Mesothelial cell of epicardium (in vitro differentiated cells): ENCODE measurements at regions not wholly inside any gene's neighbourhood (a gene's known extent, or its start where the extent isn't known, plus 50 kb on each side); places are given as distances from the start of the nearest gene placed in this dataset.

ENCODE experiments used
- DNase-seq, 2 experiments: peaks; one replicate each; pipeline ENCODE4 v3.0.0; 2021; ENCODE audit warnings: low spot score in 2 of 2; ENCODE audit not compliant: unreplicated experiment in 2 of 2
- H3K27ac Mint-ChIP-seq: 2 replicates; pipeline ENCODE4 v1.8.0; 2021; ENCODE audit warnings: mixed read lengths
- H3K27me3 Mint-ChIP-seq: 2 replicates; pipeline ENCODE4 v1.8.0; 2021; ENCODE audit warnings: low read depth, mixed read lengths
- H3K36me3 Mint-ChIP-seq: 2 replicates; pipeline ENCODE4 v1.8.0; 2021; ENCODE audit warnings: mixed read lengths
- H3K4me1 Mint-ChIP-seq: 2 replicates; pipeline ENCODE4 v1.8.0; 2021; ENCODE audit warnings: mixed read lengths
- H3K4me3 Mint-ChIP-seq: 2 replicates; pipeline ENCODE4 v1.8.0; 2021; ENCODE audit warnings: mild to moderate bottlenecking, moderate library complexity, mixed read lengths
- H3K9me3 Mint-ChIP-seq: 2 replicates; pipeline ENCODE4 v1.8.0; 2021; ENCODE audit warnings: mixed read lengths
- TF ChIP-seq, protein P1 (sequence below): fragments of 200-600 bp; sonication (generic); IDR thresholded peaks from one replicate; pipeline ENCODE4 v1.5.0; 2021; ENCODE audit warnings: antibody characterized with exemption; ENCODE audit not compliant: unreplicated experiment

DNA sequence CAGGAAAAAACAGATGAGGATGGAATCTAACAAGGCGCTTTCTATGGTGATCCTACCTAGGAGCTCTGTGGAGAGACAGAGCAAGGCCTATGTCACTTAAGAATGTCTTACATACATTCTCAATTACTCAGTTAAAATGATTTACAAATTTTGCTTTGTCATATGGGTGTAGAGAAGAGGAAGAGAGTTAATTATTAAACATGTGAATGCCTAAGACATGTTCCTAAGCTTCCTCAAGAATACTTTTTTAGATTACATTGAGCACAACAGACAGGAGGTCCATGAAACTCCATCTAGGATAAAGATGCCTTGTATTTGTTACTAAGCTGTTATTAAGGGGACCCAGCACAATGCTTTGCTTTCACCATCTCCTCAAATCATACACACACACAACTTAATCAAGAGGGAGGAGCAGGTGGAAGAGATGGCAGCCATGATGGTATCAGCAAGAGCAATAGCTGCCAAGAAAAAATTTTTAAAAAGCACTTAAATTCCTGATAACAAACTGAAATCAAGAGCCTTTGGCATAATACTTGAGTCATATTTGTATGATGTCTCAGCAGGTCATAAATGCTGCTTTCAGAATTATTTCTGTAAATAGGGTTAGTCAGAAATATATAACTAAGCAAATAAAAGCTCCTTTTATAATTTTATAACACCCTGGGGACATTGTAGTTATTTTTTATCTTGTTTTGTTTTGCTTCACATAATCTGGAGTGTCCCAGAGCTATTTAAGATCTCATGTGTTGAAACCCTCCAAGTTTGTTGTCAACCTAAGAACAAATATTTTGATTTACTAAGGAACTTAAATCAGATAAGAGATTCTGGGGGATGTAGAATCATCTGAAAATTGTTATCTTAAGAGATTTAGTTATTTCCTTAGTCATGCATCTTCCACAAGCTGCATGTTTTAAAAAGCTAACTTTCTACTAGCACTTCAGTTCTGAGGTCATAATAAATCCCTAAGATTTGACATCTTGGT is 70.0 kb upstream of the CD2AP start:
- H3K27ac Mint-ChIP-seq: no peak overlapping the region
- DNase-seq: no peak
- H3K4me1 Mint-ChIP-seq: peaks cover 18% of the 10 kb centered on the region
- H3K36me3 Mint-ChIP-seq: no peaks in the 10 kb centered on the region
- H3K9me3 Mint-ChIP-seq: no peaks in the 10 kb centered on the region
- no peak overlapping the region for H3K4me3 Mint-ChIP-seq
- TF ChIP-seq, protein P1, sequence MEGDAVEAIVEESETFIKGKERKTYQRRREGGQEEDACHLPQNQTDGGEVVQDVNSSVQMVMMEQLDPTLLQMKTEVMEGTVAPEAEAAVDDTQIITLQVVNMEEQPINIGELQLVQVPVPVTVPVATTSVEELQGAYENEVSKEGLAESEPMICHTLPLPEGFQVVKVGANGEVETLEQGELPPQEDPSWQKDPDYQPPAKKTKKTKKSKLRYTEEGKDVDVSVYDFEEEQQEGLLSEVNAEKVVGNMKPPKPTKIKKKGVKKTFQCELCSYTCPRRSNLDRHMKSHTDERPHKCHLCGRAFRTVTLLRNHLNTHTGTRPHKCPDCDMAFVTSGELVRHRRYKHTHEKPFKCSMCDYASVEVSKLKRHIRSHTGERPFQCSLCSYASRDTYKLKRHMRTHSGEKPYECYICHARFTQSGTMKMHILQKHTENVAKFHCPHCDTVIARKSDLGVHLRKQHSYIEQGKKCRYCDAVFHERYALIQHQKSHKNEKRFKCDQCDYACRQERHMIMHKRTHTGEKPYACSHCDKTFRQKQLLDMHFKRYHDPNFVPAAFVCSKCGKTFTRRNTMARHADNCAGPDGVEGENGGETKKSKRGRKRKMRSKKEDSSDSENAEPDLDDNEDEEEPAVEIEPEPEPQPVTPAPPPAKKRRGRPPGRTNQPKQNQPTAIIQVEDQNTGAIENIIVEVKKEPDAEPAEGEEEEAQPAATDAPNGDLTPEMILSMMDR: no peak
- H3K27me3 Mint-ChIP-seq: no peaks in the 10 kb centered on the region

DNA sequence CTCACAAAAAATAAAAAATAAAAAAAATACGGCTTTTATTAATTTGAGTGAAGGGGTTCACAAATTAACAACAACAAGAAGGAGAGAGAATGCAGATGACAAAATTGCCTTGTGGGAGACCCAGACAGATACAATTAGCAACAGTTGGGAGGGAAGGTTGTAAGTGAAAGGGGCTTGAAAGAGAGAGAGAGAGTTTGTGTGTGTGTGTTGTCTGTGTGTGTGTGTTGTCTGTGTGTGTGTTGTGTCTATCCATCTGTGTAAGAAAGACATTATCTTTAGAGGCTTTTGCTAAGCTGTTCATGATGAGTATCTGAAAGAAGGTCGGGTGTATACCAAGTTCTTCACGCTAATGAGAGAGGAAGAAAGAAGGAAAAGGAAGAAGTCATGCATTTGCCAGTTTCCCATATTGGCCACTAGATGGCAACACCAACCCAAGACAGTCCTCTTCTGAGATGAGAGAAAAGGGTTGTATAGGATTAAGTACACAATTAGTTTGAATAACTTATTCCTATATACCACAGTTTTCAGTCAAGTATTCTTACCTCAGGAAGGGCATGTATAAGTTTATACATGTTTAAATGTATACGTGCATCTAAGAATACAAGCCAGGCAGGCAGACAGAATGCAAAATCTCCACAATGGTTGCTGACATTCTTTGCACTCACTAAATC is 63.7 kb upstream of the CD2AP start:
- Mint-ChIP-seq H3K4me3 (peak overlapping the region; percentile 51), H3K36me3 (no peaks in the 10 kb centered on the region), H3K27ac (peak overlapping the region; percentile 78), H3K4me1 (peaks cover 16% of the 10 kb centered on the region), H3K9me3 (no peaks in the 10 kb centered on the region), H3K27me3 (no peaks in the 10 kb centered on the region)
- TF ChIP-seq, protein P1: peak; percentile 84
- DNase-seq: peak in 1 of 2 experiments; percentile 42

DNA sequence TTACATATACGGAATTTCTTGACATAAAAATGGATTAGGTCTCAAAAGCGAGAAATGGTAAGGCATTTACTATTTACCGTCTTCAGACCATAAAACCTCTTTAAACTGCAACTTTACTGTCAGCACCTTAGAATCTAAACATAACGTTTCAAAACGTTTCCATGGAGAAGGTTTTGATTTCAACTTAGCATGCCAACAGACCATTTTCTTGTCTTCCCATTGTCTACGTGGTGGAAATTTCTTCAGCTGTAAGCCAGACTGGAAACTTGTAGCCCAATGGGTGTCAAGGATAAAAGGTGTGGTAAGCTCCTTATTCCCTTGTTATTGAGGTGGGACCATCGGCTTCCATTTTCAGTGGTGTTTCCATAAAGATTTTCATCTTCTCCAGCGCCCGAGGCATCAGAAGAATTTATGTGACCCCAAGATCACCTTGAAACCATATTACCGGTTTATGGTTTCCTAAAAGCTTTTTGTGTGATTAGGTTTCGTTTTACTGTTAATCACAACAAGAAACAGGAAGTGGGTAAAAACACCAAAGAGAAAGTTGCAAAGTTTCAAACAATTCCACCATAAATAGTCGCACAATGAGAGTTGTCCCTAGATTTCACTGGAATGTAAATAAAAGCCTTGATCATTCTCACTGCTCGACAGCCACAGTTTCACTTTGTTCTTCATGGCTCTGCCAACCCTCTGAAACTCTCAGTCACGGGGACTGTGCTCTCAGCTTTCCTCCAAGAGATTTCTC is 63.0 kb upstream of the CD2AP start:
- Mint-ChIP-seq H3K27ac (peak overlapping the region; percentile 78), H3K27me3 (no peaks in the 10 kb centered on the region), H3K36me3 (no peaks in the 10 kb centered on the region), H3K4me1 (peaks cover 21% of the 10 kb centered on the region), H3K9me3 (no peaks in the 10 kb centered on the region), H3K4me3 (peak overlapping the region; percentile 51)
- no peak for DNase-seq
- TF ChIP-seq, protein P1: no peak

DNA sequence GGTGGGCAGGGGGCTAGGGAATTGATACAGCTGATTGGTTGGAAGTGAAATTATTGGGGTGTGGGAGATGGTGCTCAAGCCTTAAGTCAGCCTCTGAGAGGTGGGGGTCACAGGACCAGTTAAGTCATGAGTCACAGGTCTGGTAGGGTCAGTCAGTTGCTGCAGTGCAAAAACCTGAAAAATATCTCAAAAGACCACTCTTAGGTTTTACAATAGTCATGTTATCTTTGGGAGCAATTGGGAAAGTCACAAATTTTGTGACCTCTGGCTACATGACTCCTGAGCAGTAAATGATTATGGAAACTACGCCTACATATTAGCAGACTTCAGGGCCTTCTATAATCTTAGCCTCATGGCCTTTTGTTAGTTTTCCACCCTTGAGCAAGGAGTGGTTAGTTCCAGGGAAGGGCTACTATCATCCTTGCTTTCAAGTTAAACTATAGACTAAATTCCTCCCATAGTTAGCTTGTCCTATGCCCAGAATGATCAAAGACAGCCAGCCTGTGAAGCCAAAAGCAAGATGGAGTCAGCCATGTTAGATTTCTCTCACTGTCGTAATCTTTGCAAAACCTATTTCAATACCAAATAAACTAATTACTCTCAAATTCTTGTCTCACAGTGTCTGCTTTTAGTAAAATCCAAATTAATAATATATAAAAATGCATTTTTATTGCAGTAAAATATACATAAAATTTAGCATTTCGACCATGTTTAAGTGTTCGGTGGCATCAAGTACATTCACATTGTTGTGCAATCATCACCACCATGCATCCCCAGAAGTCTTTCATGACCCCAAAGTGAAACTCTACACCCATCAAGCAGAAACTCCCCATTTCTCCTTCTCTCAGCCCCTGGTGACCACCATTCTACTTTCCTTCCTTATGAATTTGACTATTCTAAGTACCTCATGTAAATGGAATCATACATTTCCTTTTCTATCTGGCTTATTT is 60.9 kb upstream of the CD2AP start:
- Mint-ChIP-seq H3K4me1 (peaks cover 22% of the 10 kb centered on the region), H3K36me3 (no peaks in the 10 kb centered on the region), H3K9me3 (no peaks in the 10 kb centered on the region), H3K27me3 (peaks cover 1% of the 10 kb centered on the region), H3K4me3 (no peak overlapping the region), H3K27ac (no peak overlapping the region)
- TF ChIP-seq, protein P1: no peak
- no peak for DNase-seq

DNA sequence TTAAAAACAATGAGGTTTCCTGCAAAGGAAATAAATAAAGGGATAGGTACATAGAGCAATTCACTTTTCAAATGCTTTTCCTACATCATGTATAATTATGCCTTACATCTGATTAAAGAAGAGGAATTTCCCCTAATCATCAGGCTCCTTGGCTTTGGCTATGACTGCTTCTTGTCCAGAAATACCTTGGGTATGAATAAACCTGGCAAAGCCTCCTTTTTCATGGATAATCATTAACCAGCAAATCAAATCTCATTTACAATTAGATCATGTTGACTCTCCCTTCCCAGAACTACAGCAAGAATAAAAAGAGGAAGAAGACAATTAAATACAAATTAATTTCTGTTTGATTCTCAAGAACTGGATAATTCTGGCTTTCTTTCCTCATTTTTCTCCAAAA is 58.0 kb upstream of the CD2AP start:
- TF ChIP-seq, protein P1: no peak
- no peak for DNase-seq
- no peaks in the 10 kb centered on the region for H3K9me3 Mint-ChIP-seq
- H3K27me3 Mint-ChIP-seq: peaks cover 8% of the 10 kb centered on the region
- peaks cover 13% of the 10 kb centered on the region for H3K4me1 Mint-ChIP-seq
- H3K36me3 Mint-ChIP-seq: no peaks in the 10 kb centered on the region
- no peak overlapping the region for H3K4me3 Mint-ChIP-seq
- H3K27ac Mint-ChIP-seq: no peak overlapping the region
